Kidney (tissue), 13 donors: ENCODE measurements at regions not wholly inside any gene's neighbourhood (a gene's known extent, or its start where the extent isn't known, plus 50 kb on each side); places are given as distances from the start of the nearest gene placed in this dataset.

ENCODE experiments used
- DNase-seq, 5 donors: peaks; one replicate each; pipeline ENCODE4 v3.0.0-alpha.2; 2013 to 2020
- FAIRE-seq: peaks from 2 replicates; lab custom pipeline; 2012; peaks lifted over from hg19 to GRCh38; lab: Jason Lieb, UNC
- H3K27ac ChIP-seq, 2 donors: one replicate each; pipeline ENCODE4 v1.7.0; 2013; ENCODE audit warnings: low read depth in 2 of 2, low read length in 2 of 2, inconsistent platforms in 1 of 2
- H3K27me3 ChIP-seq: one replicate; pipeline ENCODE4 v1.7.1; 2013; ENCODE audit warnings: low read length, inconsistent platforms; ENCODE audit not compliant: control insufficient read depth, insufficient read depth
- H3K36me3 ChIP-seq, 3 donors: one replicate each; pipeline versions ENCODE4 v1.7.0 to v1.7.1; 2013; ENCODE audit warnings: low read length in 3 of 3, control low read depth in 1 of 3, inconsistent platforms in 1 of 3; ENCODE audit not compliant: insufficient read depth in 3 of 3, control insufficient read depth in 2 of 3
- H3K4me1 ChIP-seq, 3 donors: one replicate each; pipeline versions ENCODE4 v1.7.0 to v1.7.1; 2013; ENCODE audit warnings: low read length in 3 of 3, inconsistent platforms in 1 of 3, low read depth in 1 of 3; ENCODE audit not compliant: control insufficient read depth in 2 of 3, insufficient read depth in 2 of 3
- H3K4me3 ChIP-seq, 3 donors: one replicate each; pipeline versions ENCODE4 v1.7.0 to v1.8.1; 2013; ENCODE audit warnings: low read length in 3 of 3, control low read depth in 1 of 3, inconsistent platforms in 1 of 3
- H3K9ac ChIP-seq, 3 donors: one replicate each; pipeline versions ENCODE4 v1.7.0 to v1.7.1; 2013; ENCODE audit warnings: low read length in 3 of 3, control low read depth in 1 of 3, inconsistent platforms in 1 of 3
- H3K9me3 ChIP-seq, 3 donors: one replicate each; pipeline versions ENCODE4 v1.7.0 to v1.7.1; 2013; ENCODE audit warnings: low read length in 3 of 3, control low read depth in 1 of 3, inconsistent platforms in 1 of 3; ENCODE audit not compliant: control insufficient read depth in 2 of 3, insufficient read depth in 1 of 3
- intact Hi-C: fragments of 100-400 bp; cut with DNase I; formaldehyde crosslinking; loops from one replicate; pipeline ENCODE4 v1.11.1; 2022
- TF ChIP-seq, protein P1 (sequence below): IDR thresholded peaks from 3 replicates; pipeline ENCODE4 v1.5.1; 2012; ENCODE audit warnings: mild to moderate bottlenecking, moderate library complexity, borderline replicate concordance; ENCODE audit not compliant: insufficient read depth; ENCODE audit errors: extremely low read depth
- donor health status: control.
- donor health status: control.
- donor health status: control.
- donor health status: control.
- donor health status: control.
- donor health status: DM: yes; HTN: yes; CAD: no.
- donor health status: Normal renal cell carcinoma (clear cell type).

GRCh38 chr10:128687927-128688549 is 561.8 kb upstream of the MKI67 start:
- Histone ChIP-seq H3K4me3 (no peak overlapping the region), H3K9ac (no peak overlapping the region), H3K4me1 (no peaks in the 10 kb centered on the region), H3K27ac (no peak overlapping the region), H3K27me3 (no peaks in the 10 kb centered on the region), H3K9me3 (no peaks in the 10 kb centered on the region), H3K36me3 (no peaks in the 10 kb centered on the region)
- FAIRE-seq (no peak), DNase-seq (peak in 2 of 5 donors; percentile 49 to 69)
- TF ChIP-seq, protein P1, sequence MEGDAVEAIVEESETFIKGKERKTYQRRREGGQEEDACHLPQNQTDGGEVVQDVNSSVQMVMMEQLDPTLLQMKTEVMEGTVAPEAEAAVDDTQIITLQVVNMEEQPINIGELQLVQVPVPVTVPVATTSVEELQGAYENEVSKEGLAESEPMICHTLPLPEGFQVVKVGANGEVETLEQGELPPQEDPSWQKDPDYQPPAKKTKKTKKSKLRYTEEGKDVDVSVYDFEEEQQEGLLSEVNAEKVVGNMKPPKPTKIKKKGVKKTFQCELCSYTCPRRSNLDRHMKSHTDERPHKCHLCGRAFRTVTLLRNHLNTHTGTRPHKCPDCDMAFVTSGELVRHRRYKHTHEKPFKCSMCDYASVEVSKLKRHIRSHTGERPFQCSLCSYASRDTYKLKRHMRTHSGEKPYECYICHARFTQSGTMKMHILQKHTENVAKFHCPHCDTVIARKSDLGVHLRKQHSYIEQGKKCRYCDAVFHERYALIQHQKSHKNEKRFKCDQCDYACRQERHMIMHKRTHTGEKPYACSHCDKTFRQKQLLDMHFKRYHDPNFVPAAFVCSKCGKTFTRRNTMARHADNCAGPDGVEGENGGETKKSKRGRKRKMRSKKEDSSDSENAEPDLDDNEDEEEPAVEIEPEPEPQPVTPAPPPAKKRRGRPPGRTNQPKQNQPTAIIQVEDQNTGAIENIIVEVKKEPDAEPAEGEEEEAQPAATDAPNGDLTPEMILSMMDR: no peak
- intact Hi-C loops: no loop called here

DNA sequence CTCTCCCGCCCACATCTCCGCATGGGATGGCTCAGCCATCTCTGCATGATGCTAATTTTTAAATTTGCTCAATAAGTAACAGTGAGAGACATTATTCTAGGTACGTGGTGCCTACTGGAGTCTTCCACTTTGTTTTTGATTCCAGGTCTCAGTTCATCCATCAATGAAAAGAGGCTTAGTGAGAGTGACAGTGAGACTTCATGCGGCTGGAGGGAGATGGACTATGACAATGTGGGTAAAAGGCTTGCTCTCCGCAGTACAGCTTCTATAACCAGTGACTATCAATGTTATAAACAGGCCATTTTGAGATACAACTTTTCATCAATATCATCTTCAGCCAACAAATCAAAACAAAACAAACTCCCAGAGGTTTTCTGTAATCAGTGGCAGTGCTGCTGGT is 563.4 kb upstream of the MKI67 start:
- H3K36me3 ChIP-seq: no peaks in the 10 kb centered on the region
- no peaks in the 10 kb centered on the region for H3K4me1 ChIP-seq
- TF ChIP-seq, protein P1: no peak
- H3K9ac ChIP-seq: no peak overlapping the region
- H3K4me3 ChIP-seq: no peak overlapping the region
- no peak for DNase-seq
- intact Hi-C loops: no loop called here
- H3K27me3 ChIP-seq: no peaks in the 10 kb centered on the region
- FAIRE-seq: no peak
- no peak overlapping the region for H3K27ac ChIP-seq
- no peaks in the 10 kb centered on the region for H3K9me3 ChIP-seq

- Histone ChIP-seq H3K9ac (no peak overlapping the region), H3K9me3 (no peaks in the 10 kb centered on the region), H3K27me3 (no peaks in the 10 kb centered on the region), H3K27ac (no peak overlapping the region), H3K4me1 (no peaks in the 10 kb centered on the region), H3K36me3 (no peaks in the 10 kb centered on the region), H3K4me3 (no peak overlapping the region)
- FAIRE-seq (no peak), DNase-seq (no peak)
- TF ChIP-seq, protein P1: no peak
- intact Hi-C loops: no loop called here
These were observed 567.4 kb upstream of the MKI67 start for GRCh38 chr10:128693493-128694131.
